ENCODE measurements at regions not wholly inside any gene's neighbourhood (a gene's known extent, or its start where the extent isn't known, plus 50 kb on each side); places are given as distances from the start of the nearest gene placed in this dataset.

DNA sequence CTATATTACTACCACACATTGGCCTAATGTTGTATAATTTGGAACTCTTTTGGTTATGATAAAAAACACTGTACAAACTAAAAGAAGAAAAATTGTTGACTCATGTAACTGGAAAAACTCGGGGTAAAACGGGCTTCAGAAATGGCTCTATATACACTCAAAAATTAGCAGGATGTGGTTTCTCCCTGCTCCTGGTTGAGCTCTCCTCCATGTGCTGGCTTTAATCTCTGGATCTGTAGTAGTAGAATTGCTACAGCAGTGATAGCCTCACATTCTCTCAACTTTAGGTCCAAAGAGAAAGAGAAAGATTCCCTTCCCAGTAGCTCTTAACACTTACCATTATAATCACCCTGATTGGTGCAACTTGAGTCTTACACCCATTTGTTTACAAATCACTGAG, 274.9 kb upstream of the GALNT5 start (continued):
- TF ChIP-seq ZNF331 (CRISPR knock-in tag; IDR thresholded peaks at IDR 0.05; ENCODE audit: low read depth) (no peak), EZH2 (IDR thresholded peaks at IDR 0.05; ENCODE audit: low read depth, unreplicated experiment) (no peak)

DNA sequence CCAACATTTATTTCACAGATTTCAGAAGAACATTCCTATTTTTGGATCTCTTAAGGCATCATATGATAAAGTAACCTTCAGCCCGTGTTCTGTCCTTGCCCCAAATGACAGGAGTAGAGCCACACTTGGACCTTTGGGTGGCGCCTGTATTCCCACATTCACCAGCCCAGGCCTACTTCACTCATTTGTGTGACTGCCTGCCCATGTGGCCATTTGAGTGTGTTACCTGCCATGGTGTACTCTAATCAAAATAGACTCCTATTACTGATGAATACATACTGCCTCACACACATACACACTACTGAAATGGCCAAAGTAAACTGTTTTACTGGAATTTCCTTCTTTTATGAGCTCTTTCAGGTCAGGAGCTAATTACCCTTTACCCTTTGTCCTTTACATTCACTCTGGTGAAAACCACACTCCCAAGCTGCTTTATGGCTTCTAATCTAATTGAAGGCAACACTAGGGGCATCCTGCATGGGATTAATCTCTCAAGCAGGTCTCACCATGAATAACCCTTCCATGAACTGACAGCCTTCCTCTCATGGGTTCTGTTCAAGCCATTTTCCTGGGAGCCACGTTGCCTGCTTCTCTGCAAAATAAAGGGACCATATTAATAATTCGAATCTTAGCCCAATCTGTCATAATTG, 271.0 kb upstream of the GALNT5 start:
- H4K20me1 ChIP-seq (replicated peaks; ENCODE audit: insufficient read depth), result no peaks in the 10 kb centered on the region
- H3K4me1 ChIP-seq (ENCODE audit: insufficient read depth), result no peaks in the 10 kb centered on the region
- DNase-seq (ENCODE audit: low spot score) (peak; percentile 39), ATAC-seq (peak; percentile 89)
- H3K4me2 ChIP-seq, result no peak overlapping the region
- Mint-ChIP-seq H3K27ac (no peak overlapping the region), H3K9me3 (no peaks in the 10 kb centered on the region), H3K27me3 (ENCODE audit: insufficient read depth, low read depth, poor library complexity) (no peaks in the 10 kb centered on the region), H3K36me3 (ENCODE audit: low read depth) (no peaks in the 10 kb centered on the region), H3K4me1 (no peaks in the 10 kb centered on the region), H3K4me3 (no peak overlapping the region)
- H2AFZ ChIP-seq, result peak overlapping the region; percentile 75
- H3K4me3 ChIP-seq, result no peak overlapping the region
- H3K79me2 ChIP-seq (replicated peaks; ENCODE audit: insufficient read depth), result no peaks in the 10 kb centered on the region
- H3K9me2 ChIP-seq (ENCODE audit: insufficient read depth), result no peaks in the 10 kb centered on the region
- H3F3A ChIP-seq (replicated peaks; ENCODE audit: low read depth), result no peaks in the 10 kb centered on the region
- no peaks in the 10 kb centered on the region for H3K36me3 ChIP-seq (ENCODE audit: insufficient read depth)
- no peaks in the 10 kb centered on the region for H3K27me3 ChIP-seq (ENCODE audit: insufficient read depth)
- no peak for TF ChIP-seq ZNF114 (CRISPR knock-in tag; IDR thresholded peaks at IDR 0.05)
- TF ChIP-seq, protein P1, sequence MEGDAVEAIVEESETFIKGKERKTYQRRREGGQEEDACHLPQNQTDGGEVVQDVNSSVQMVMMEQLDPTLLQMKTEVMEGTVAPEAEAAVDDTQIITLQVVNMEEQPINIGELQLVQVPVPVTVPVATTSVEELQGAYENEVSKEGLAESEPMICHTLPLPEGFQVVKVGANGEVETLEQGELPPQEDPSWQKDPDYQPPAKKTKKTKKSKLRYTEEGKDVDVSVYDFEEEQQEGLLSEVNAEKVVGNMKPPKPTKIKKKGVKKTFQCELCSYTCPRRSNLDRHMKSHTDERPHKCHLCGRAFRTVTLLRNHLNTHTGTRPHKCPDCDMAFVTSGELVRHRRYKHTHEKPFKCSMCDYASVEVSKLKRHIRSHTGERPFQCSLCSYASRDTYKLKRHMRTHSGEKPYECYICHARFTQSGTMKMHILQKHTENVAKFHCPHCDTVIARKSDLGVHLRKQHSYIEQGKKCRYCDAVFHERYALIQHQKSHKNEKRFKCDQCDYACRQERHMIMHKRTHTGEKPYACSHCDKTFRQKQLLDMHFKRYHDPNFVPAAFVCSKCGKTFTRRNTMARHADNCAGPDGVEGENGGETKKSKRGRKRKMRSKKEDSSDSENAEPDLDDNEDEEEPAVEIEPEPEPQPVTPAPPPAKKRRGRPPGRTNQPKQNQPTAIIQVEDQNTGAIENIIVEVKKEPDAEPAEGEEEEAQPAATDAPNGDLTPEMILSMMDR (conservative IDR thresholded peaks at IDR 0.05; ENCODE audit: low read depth in 2 of 2), result peak; percentile 34 to 68
- TF ChIP-seq, protein P2, sequence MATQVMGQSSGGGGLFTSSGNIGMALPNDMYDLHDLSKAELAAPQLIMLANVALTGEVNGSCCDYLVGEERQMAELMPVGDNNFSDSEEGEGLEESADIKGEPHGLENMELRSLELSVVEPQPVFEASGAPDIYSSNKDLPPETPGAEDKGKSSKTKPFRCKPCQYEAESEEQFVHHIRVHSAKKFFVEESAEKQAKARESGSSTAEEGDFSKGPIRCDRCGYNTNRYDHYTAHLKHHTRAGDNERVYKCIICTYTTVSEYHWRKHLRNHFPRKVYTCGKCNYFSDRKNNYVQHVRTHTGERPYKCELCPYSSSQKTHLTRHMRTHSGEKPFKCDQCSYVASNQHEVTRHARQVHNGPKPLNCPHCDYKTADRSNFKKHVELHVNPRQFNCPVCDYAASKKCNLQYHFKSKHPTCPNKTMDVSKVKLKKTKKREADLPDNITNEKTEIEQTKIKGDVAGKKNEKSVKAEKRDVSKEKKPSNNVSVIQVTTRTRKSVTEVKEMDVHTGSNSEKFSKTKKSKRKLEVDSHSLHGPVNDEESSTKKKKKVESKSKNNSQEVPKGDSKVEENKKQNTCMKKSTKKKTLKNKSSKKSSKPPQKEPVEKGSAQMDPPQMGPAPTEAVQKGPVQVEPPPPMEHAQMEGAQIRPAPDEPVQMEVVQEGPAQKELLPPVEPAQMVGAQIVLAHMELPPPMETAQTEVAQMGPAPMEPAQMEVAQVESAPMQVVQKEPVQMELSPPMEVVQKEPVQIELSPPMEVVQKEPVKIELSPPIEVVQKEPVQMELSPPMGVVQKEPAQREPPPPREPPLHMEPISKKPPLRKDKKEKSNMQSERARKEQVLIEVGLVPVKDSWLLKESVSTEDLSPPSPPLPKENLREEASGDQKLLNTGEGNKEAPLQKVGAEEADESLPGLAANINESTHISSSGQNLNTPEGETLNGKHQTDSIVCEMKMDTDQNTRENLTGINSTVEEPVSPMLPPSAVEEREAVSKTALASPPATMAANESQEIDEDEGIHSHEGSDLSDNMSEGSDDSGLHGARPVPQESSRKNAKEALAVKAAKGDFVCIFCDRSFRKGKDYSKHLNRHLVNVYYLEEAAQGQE (IDR thresholded peaks at IDR 0.05; ENCODE audit: unreplicated experiment), result no peak
- no peak overlapping the region for H3K27ac ChIP-seq (ENCODE audit: low read depth)

DNA sequence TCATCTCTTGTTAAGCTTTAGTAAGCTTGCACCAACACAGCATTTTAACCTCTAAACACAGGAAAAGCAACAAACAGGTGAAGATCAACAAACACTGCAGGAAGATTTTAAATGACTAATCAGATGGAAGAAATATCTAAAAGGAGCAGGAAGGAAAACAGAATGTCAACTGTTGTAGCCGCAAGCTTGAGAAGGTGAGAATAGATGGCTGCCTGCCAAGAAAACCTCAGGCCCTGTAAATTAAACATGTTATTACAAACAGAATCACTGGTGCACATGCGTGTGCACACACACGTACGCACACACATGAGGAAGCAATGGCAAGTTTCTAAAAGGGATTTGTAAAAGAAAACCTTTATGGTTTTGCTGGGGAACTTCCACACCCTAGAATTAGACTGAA, 257.8 kb upstream of the GALNT5 start:
- Mint-ChIP-seq H3K4me1 (no peaks in the 10 kb centered on the region), H3K27ac (no peak overlapping the region), H3K9me3 (no peaks in the 10 kb centered on the region), H3K27me3 (ENCODE audit: insufficient read depth, low read depth, poor library complexity) (no peaks in the 10 kb centered on the region), H3K36me3 (ENCODE audit: low read depth) (no peaks in the 10 kb centered on the region), H3K4me3 (no peak overlapping the region)
- Histone ChIP-seq H3K4me2 (no peak overlapping the region), H4K20me1 (replicated peaks; ENCODE audit: insufficient read depth) (no peaks in the 10 kb centered on the region), H3K27ac (ENCODE audit: low read depth) (no peak overlapping the region), H3K27me3 (ENCODE audit: insufficient read depth) (no peaks in the 10 kb centered on the region), H3K79me2 (replicated peaks; ENCODE audit: insufficient read depth) (no peaks in the 10 kb centered on the region), H3K9me2 (ENCODE audit: insufficient read depth) (peaks cover 4% of the 10 kb centered on the region; the same call in 1 of the 2 replicates), H3K4me1 (ENCODE audit: insufficient read depth) (no peaks in the 10 kb centered on the region), H3K4me3 (no peak overlapping the region), H2AFZ (peak overlapping the region; percentile 56; the same call in 1 of the 2 replicates), H3F3A (replicated peaks; ENCODE audit: low read depth) (no peaks in the 10 kb centered on the region), H3K36me3 (ENCODE audit: insufficient read depth) (no peaks in the 10 kb centered on the region)
- no peak for DNase-seq (ENCODE audit: low spot score)
- no peak for ATAC-seq
- TF ChIP-seq JUNB (IDR thresholded peaks at IDR 0.05; ENCODE audit: unreplicated experiment), result no peak
- no peak for TF ChIP-seq ZNF114 (CRISPR knock-in tag; IDR thresholded peaks at IDR 0.05)
- TF ChIP-seq, protein P3, sequence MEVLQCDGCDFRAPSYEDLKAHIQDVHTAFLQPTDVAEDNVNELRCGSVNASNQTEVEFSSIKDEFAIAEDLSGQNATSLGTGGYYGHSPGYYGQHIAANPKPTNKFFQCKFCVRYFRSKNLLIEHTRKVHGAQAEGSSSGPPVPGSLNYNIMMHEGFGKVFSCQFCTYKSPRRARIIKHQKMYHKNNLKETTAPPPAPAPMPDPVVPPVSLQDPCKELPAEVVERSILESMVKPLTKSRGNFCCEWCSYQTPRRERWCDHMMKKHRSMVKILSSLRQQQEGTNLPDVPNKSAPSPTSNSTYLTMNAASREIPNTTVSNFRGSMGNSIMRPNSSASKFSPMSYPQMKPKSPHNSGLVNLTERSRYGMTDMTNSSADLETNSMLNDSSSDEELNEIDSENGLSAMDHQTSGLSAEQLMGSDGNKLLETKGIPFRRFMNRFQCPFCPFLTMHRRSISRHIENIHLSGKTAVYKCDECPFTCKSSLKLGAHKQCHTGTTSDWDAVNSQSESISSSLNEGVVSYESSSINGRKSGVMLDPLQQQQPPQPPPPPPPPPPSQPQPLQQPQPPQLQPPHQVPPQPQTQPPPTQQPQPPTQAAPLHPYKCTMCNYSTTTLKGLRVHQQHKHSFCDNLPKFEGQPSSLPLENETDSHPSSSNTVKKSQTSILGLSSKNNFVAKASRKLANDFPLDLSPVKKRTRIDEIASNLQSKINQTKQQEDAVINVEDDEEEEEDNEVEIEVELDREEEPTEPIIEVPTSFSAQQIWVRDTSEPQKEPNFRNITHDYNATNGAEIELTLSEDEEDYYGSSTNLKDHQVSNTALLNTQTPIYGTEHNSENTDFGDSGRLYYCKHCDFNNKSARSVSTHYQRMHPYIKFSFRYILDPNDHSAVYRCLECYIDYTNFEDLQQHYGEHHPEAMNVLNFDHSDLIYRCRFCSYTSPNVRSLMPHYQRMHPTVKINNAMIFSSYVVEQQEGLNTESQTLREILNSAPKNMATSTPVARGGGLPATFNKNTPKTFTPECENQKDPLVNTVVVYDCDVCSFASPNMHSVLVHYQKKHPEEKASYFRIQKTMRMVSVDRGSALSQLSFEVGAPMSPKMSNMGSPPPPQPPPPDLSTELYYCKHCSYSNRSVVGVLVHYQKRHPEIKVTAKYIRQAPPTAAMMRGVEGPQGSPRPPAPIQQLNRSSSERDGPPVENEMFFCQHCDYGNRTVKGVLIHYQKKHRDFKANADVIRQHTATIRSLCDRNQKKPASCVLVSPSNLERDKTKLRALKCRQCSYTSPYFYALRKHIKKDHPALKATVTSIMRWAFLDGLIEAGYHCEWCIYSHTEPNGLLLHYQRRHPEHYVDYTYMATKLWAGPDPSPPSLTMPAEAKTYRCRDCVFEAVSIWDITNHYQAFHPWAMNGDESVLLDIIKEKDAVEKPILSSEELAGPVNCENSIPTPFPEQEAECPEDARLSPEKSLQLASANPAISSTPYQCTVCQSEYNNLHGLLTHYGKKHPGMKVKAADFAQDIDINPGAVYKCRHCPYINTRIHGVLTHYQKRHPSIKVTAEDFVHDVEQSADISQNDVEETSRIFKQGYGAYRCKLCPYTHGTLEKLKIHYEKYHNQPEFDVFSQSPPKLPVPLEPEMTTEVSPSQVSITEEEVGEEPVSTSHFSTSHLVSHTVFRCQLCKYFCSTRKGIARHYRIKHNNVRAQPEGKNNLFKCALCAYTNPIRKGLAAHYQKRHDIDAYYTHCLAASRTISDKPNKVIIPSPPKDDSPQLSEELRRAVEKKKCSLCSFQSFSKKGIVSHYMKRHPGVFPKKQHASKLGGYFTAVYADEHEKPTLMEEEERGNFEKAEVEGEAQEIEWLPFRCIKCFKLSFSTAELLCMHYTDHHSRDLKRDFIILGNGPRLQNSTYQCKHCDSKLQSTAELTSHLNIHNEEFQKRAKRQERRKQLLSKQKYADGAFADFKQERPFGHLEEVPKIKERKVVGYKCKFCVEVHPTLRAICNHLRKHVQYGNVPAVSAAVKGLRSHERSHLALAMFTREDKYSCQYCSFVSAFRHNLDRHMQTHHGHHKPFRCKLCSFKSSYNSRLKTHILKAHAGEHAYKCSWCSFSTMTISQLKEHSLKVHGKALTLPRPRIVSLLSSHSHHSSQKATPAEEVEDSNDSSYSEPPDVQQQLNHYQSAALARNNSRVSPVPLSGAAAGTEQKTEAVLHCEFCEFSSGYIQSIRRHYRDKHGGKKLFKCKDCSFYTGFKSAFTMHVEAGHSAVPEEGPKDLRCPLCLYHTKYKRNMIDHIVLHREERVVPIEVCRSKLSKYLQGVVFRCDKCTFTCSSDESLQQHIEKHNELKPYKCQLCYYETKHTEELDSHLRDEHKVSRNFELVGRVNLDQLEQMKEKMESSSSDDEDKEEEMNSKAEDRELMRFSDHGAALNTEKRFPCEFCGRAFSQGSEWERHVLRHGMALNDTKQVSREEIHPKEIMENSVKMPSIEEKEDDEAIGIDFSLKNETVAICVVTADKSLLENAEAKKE (CRISPR knock-in tag; IDR thresholded peaks at IDR 0.05), result no peak
- TF ChIP-seq NANOG (IDR thresholded peaks at IDR 0.05; ENCODE audit: borderline replicate concordance), result no peak
- TF ChIP-seq ZNF331 (CRISPR knock-in tag; IDR thresholded peaks at IDR 0.05; ENCODE audit: low read depth), result no peak
